Cerebellar cortex (tissue), 1 donor: ENCODE measurements at regions not wholly inside any gene's neighbourhood (a gene's known extent, or its start where the extent isn't known, plus 50 kb on each side); places are given as distances from the start of the nearest gene placed in this dataset.
"Not testable (repeated sequence)": the region's sequence is repeated elsewhere in the genome, so short reads cannot be mapped to it uniquely, and the experiment has no call there.

Source experiments
- DNase-seq: peaks from one replicate; pipeline ENCODE4 v3.0.0-alpha.2; 2015; ENCODE audit warnings: low spot score

DNA sequence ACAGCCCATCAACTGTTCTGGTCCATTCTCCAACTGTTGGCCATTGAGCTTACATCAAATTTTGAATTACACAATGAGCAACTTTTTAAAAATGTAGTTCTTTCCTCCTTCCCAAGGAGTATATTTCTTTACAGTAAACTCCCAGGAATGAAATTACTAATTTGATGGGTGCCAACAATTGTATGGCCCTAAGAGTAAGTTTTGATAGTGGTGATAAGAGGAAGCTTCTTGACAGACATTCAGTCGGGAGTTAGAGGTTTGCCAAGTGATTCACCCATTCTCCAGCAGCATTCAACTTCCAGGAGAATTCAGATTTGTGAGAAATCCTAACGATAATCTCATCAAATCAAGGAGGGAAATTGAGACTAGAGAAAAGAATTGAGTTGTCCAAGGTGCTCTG lies 579.9 kb downstream of the ACTL7B start:
- no peak for DNase-seq

DNA sequence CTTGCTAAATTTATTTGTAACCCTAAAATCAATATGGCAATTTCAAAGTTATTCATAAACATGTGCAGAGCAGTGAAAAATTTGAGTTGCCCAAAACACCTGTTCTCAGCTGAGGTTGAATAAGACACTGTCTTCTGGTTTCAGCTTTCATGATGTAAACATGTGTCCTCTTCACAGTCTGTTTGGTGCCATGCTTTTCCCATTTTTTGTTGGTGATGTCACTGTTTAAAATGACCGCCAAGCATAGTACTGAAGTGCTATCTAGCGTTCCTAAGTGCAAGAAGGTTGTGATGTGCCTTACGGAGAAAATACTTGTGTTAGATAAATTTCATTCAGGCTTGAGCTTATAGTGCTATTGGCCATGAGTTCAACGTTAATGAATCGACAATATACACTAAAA lies 580.8 kb downstream of the ACTL7B start:
- DNase-seq: no peak

DNA sequence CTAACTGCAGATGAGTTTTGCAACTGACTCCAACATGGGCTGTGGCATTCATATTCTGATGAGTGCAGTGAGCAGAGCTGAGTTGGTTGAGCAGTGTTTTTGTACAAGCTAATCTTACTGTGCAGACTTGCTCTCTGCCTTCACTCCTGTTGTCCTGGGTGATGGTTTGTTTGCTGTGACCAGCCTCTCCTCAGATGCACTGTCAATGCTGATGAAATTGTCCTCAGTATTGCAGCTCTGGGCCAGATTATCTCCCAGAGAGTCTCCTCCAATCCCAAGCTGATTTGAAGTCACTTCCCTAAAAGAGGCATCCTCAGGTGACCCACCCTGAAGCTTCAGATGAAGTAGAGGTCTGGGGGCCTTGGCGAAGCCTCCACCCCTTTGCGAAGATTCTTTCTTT lies 581.8 kb downstream of the ACTL7B start:
- DNase-seq: no peak

DNA sequence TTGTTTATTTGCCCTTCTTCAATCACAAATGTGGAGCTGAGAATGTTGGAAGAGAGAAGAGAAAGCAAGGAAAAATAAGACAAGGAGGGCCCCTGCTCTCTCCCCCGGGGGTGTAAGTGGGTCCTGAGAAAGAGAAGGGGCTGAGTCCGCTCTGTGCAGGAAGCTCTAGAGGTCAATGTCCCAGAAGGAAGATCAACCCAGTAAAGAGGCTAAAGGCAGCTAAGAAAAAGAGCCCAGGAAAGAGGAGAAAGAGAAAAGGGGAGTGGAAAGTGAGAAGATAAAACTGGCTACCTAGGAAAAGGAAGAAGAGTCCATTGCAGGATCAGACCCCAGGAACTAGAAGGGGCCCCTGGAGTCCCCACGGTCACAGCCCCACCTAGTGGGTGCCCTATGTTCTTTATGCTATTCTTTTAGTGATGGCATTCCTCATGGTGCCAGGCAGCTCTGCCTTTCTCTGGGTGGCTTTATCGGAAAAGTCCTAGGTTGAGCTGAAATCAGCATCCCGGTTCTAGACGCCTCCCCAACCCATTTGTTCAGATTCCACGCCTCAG lies 583.4 kb downstream of the ACTL7B start:
- peak; percentile 7 for DNase-seq

DNA sequence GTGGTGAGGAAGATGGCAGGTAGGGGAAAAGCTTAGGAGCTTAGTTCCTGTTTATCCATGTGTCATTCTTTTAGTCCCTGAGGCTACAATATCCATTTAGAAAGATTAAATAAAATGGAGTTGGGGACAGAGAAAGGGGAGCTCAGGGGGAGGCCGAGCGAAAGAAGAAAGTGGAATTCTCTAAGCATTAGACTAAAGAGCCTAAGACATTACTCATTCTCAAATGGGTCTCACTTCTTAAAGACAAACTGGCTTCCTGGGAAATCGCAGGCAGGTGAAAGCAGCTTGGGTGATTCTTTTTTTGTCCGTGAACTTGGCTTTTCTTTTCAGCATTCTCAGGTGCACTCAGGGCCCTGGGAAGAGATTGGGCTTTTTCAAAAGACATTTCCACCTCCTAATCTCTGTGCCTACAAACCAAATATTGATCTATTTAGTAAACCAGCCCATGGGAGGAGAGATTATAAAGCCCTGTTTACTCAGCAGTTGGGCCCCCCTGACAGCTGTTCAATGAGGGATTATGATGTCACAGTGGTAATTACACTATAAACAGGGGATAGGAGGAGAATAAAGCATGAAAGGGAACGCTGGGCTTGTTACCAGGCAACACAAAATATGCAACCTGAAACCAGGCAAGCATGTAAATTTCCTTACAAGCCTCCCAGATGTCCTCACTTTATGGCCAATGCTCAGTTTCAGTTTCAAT lies 584.0 kb downstream of the ACTL7B start:
- no peak for DNase-seq

DNA sequence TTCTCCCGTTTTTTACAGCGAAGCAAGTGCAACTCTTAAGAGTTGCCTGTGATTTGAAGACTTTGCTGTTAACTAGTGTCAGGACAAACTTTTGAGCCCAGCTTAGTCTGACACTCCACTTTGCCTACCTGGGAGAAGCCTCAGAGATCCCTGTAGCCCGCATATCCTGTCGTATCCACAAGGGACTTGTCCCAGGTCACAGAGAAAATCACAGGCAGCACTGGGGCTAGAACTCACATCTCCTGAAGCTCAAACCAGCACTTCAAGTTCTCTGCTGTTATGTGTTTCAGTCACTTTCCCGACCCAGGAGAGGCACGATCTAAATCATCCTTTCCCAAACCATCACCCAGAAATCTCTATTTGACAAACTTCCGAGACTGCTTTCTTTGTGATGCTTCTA lies 584.5 kb downstream of the ACTL7B start:
- no peak for DNase-seq

DNA sequence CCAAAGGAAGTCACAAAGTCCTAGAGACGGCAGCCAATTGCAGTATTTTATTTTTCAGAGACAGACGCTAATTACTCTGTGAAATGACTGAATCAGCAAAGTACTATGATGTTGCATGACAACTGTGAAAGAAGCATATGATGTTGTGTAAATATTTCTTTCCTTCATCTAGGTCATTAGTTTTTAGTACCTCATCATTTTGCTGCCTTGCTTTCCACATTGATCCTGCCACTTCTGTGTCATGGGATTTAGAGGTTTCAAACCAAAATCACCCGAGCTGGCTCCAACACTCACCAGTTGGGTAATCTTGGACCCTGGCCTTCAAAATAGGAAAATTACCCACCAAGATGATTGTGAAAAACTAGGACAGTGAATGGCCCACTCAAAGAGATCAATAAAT lies 585.2 kb downstream of the ACTL7B start:
- no peak for DNase-seq

DNA sequence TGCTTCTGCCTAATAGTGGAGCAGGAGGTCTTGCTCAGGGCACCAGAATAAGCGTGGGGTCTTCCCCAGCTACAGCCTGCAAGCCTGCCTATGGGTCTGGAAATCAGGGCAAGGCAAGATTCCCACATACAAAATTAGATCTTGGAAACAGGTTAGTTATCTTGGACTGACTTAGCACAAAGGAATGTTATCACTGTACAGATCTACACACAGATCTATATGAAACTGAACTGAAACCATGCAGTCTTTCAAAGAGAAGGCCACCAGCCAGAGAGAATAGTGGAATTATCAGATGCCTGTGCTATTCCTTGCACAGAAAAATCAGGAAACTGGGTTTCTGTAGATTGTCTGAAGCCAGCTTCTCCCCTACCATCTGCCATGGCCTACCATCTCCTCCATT lies 585.7 kb downstream of the ACTL7B start:
- no peak for DNase-seq

DNA sequence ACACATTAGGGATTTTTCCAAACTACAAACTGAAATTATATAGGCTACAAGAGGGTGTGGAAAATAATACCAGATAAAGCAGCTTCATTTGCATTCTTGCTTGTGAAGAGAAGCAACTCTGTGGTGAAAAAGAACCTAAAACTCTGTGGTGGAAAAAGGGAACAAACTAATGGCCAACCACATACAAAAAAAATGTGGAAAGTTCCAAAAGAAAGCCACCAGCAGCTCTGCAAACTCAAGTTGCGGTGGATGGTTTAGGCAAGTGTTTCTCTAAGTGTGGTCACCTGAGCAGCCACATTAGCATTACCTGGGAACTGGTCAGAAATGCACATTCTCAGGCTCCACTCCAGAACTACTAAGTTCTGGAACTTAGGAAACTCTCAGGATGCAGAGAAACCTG lies 586.4 kb downstream of the ACTL7B start:
- no peak for DNase-seq

DNA sequence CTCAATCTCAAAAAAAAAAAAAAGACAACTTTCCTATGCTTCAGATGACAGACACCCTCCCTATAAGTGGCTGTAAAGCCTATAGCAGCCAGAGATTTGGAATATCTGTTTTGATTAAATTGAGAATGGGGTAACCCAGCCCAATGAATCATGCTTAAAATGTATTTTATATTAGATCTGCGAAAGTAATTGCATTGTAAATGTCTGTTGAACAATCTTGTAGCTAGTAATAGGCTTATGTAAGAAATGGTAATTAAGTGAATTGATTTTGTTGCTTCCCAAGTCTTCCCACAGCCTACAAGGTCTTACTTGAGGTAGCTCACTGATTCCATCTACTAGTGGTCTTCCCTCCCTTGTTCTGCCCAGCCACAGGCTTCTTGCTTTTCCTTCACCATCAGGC lies 590.7 kb downstream of the ACTL7B start:
- DNase-seq: no peak

DNA sequence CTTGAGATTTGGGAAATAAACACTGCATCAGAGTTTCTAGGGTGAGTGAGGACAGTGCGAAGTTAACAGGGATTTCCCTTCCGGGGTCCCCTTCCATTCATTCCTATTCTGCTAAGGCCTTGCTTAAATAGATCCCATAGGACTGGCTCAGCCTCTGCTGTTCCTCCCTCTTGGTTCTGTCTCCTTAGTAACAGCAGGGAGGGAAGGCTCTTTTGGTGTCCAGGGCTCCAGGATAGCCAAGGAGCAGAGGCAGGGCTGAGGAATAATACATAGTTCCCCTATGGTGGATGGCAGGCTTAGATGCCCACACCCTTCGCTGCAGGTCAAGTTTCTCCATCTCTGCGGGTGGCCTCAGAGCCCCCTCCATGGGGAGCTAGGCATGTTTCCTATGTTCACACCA lies 591.7 kb downstream of the ACTL7B start:
- no peak for DNase-seq

DNA sequence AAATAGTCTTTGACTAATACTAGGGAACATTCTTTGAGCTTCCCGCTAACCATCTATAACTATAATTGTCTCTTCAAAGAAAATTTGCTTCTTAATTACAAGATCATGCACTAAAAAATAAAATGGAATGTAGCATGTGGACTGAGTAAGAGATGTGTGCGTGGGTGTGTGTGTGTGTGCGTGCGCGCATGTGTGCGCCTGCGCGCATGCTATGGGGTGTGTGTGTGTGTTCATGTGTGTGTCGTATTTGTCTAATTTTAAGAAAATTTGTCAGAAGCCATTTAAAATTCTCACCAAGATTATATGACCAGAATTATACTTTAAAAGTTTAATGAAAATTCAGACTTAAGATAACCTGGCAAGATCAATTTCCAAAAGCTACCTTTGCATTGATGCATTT lies 593.0 kb downstream of the ACTL7B start:
- DNase-seq: no peak

DNA sequence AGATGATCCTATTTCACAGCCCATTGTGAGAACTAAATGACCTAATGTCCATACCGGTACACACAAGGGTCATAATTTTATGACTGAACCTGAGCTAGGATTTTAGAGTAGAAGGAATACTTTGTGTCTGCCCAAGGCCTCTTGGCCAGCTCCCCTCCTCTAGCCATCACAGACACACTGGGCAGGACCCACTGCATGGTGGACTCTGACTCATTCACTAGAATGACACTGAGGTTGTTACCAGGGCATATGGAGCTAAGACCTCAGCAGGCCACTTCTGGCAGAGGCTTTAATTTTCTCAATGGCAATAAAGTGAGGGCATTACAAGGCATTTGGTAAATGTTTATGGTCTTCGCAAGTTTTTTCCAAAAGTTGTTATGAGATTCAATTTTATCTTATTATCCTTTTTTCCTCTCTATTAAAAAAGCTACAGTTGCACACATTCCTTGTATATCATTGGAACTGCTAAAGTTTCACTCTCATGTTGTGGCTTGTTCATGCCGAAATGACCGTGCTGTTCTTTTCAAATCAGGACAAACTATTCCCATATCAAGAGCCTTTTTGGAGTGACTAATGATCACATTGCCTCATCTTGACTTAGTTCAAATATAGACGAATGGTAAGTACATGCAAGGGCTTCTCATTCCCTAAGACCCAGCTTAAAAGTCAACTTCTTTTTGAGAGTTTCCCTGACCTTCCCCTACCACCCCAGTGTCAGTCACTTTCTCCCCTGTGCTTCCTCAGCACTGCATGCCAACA lies 595.7 kb downstream of the ACTL7B start:
- DNase-seq: no peak

DNA sequence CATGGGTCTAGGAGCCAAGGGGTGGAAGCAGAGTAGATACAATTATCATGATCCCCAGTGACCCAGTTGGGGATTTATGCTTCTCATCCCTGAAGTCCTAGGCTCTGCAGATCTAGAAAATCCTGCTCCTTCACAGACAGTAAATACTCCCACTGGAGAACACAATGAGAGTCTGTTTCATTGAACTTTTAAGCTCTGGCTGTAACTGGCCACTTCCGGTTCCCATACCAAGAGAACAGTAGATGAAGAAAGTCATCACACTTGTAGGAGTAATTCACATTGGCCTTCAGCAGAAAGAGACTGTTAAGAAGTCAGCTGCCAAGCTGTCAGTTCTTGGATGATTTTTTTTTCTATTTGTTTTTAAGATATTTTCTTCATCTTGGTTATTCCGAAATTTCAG lies 597.1 kb downstream of the ACTL7B start:
- no peak for DNase-seq

DNA sequence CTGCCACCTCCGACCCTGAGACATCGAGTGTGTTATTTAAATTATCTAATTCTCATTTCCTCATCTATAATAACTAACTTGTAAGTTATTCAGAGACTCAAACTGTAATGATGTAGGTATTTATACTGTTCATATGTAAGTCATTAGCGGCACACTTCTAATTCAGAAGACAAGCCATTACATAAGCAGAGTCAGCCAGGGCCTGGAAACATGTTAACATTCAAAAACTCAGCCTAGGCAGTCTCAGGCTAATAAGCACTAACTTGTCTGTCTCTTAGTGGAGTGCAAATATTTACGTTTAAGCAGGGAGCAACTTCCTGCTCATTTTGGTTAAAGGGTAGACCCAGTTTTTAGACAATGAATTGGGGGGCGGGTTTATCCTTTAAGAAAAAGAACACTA lies 598.4 kb downstream of the ACTL7B start:
- no peak for DNase-seq

DNA sequence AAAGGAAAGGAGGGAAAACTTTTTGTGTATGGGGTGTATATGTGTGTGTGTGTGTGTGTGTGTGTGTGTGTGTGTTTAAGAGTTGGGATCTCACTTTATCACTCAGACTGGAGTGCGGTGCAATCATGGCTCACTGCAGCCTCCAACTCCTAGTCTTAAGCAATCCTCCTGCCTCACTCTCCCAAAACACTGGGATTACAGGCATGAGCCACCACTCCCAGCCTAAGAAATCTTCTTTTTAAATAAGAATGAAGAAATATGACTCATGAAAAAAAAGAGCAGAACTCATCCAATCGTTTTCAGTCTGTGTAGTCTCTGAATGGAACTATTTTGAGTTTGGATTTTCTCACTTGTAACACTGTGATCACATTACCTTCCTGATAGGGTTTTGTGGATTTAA lies 601.5 kb downstream of the ACTL7B start:
- no peak for DNase-seq

DNA sequence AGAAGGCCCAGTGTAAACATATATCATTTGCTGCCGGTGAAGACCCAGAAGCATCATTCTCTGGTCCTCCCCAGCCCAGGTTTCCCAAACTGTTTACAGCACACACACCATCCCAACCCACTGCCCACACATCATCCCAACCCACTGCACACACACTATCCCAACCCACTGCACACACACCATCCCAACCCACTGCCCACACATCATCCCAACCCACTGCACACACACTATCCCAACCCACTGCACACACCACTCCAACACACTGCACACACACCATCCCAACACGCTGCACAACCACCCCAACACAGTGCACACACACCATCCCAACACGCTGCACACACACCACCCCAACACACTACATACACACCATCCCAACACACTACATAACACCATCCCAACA lies 608.4 kb downstream of the ACTL7B start:
- not testable (repeated sequence) for DNase-seq

DNA sequence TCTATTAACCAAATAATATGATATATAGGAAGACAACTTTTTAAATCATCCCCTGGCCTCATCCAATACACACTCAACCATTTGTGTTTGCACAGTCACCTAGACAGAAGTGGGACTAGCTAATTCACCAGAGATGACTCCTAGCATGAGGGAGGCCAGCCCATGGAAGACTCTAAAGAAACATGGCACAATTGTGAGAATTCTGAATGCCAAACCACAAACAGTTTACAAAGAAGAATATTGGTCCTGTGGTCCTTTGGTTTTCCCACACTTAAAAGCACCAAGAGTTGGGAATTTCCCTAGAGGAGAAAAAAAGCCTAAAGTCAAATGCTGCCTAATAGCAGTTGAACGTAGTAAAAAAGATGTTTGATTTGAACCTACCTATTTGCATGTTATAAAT lies 609.9 kb downstream of the ACTL7B start:
- no peak for DNase-seq

DNA sequence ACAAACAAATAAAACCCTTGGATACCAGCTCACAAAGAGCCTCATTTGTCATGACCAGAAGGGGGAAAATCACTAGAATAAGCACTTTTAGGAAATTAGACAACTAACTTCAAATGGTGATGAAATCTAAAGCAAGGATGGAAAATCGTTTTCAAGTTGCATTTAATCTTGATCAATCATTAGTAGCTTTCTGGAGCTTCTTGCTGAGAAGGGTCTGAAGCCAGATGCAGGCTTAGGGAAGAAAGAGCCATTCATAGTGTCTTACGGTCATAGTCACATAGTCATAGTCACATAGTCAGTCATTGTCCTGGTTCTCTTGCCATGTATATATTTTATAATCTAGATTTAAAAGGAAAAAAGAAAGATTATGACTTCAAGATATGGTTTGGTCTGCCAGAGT lies 610.5 kb downstream of the ACTL7B start:
- no peak for DNase-seq

DNA sequence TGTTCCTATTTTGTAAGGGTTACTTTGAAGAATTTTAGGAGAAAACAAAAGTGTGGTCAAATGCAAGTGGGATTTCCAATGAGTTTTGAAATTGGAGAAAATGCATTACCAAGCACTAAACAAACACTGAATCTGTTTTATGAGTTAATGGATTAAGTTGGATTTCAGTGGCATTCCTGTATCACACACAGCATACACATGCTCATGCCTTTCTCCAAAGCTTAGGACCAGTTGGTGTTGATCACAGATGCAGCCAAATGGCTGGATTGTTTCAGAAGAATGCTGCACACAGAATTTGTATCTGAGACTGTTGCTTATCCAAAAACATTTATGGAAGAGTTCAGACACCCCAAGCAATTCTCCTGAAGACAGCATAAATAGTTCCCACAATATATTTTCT lies 611.1 kb downstream of the ACTL7B start:
- no peak for DNase-seq

DNA sequence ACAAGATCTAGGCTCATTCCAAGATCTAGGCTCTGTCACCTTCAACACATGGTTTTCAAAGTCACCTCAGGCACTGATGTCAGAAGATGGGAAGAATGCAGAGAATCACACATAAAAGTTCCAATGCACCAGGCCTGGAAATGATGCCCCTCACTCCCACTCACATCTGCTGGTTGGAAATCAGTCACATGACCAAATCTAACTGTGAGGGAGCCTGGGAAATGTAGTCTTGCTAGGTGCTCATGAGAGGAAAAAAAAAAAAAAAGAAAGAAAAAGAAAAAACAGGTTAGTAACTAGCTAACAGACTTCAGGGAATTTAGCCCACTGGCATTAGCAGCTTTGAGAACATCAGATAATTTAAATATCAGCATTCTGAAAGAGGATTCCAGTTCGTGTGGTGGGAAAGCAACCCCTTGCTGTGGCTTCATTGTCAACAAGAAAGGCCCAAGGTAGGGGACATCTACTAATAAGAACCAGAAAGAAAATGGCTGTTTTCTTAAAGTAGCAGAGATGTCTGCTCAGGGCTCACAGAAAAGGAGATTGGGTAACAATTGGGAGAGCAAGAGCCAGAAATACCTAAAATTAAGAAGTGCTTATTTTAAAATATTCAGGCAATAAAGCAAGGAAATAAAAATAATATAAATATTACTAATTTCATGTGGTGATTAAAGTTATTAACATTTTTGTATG lies 614.3 kb downstream of the ACTL7B start:
- DNase-seq: no peak

DNA sequence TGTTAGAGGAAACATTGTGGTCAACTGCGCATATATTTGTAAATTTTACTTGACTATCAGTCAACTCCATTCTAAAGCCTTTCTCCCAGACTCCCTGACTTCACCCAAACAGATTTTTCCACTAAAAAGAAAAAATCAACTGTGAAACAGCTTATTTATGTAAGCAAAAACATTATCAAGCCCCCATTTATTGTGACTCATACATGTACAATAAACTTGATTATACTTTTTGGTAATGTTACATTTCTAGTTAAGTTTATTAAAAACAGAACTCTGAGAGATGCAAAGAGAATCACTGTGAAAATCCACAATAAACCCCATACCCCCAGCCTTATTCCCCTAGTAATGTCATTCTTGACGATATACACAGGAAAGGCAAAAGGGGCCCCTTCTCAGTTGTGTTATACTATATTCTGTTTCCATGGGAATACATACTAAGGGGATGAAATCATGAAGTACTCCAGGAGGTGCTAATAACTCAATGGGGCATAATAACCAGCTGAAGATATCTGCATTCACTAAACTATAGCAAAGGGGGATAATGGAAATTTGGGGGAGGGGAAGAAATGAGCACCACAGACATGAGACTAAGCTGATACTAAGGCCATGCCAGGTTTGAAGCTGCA lies 616.0 kb downstream of the ACTL7B start:
- no peak for DNase-seq

DNA sequence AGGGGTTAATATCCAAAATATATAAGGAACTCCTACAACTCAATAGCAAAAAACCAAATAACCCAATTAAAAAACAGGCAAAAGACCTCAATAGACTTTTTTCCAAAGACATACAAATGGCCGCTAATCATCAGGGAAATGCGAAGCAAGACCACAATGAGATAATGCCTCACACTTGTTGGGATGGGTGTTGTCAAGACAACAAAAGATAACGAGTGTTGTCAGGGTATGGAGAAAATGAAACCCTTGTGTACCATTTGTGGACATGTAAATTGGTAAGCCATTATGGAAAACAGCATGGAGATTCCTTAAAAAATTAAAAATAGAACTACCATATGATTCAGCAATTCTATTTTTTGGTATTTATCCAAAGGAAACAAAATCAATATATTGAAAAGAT lies 620.2 kb downstream of the ACTL7B start:
- DNase-seq: no peak
